ENCODE measurements at regions not wholly inside any gene's neighbourhood (a gene's known extent, or its start where the extent isn't known, plus 50 kb on each side); places are given as distances from the start of the nearest gene placed in this dataset.
A peak's percentile ranks its signal among the peaks of the same experiment; 100 is the strongest.

DNA sequence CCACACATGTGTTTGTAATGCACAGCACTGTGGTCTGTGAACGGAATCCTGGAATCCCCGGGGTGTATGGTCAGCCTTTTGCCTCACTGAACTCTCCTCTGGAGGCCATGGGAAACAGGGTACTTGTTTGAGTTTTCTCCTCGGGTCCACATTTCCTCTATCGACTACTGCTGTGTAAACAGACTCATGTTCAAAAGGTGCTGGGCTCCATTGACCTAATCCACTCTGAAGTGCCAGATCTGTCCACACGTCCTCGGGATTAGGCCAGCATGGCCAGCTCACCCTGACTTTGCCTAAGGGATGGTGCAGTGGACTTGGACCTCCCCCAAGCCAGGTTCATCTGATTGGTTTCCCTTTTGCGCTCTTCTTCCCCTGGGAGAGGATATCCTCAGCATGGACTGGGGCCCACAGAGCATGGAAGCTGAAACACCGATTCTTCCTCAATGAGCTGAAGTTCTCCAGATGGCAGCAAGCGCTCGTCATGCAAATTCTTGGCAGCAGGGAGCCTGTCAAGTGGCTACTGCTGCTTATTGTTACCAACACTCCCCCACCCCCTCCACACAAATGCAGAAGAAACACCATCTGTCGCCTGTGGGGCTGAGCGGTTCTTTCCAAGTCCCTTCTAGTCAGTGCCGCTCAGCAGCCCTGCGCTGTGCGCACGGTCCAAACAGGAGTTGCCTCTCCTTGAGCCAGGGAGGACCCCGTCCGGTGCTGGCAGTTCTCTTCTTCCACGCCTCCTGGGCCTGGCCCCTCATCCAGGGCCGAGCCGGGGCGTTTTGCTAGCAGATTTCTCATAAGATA is 292.6 kb upstream of the MARCKS start:
- DNase-seq (ENCODE audit: low spot score) = peak; percentile 88

DNA sequence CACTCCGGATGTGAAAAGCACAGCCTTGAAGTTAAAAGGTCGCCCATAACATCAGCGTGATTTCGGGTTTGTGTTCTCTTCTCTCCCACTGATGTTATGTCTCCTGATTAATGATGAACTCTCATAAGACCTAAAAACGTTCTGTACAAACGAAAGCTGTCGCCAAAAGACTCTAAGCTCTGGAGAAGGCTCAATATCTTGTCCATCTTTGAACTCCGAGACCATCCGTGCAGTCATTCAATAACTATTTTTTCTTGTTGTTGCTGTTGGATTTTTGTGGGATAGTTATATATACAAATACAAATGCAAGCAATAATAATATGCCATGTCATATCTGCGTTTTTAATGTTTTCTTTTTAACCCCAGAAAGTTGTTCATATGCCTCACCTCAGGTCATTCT is 291.8 kb upstream of the MARCKS start:
- DNase-seq (ENCODE audit: low spot score) = no peak

DNA sequence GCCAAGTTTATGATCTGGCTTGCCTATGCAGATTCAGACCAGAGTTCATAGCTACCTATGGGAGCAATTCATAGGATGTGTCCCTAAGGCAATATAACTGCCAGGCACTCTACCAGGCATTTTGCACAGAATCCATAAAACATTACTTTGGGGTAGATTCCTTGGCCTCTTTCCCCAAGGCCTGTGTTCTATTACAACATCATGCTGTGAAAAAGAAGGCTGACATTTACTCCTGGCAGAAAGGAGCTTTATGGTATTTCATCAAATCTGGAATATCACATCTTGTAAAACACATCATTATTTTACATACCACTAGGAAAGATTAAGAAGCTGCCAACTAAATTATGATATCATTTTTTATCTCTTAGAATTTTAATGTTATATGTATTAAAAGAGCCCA is 287.0 kb upstream of the MARCKS start:
- no peak for DNase-seq (ENCODE audit: low spot score)

DNA sequence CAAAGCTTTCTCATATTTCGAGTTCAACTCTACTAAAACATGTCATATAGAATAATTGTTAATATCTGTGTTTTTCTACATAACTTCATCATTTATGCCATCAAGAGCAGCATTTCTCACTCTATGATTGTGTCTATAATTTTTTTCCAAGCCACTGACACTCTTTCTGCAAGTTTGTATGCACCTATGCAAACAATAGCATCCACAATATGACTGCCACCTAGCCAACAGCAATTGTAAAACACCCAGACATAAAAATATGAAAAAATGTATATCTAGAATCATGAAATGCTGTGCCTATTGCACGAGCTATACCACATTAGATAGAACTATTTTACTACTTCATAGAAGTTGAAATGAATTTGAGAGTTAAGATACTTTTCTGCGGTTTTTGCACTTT is 286.5 kb upstream of the MARCKS start:
- DNase-seq (ENCODE audit: low spot score) = no peak

DNA sequence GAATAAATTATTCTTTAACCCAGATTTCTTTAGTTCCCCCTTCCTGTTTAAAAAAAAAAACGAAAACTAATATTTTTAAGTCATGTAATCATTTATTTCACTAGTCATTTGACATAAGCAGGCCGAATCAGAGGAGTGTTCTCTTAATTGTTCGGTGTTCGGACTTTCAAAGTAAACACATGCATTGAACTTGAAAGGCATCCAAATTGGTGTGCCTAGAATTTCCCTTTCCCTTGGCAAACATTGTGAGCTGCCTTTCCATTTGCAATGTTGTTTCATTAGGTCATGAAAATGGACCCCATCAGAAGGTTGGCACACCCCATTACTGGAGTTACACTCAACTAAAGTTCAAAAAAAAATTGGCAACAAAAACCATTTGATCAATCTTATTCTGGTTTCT is 283.0 kb upstream of the MARCKS start:
- no peak for DNase-seq (ENCODE audit: low spot score)

DNA sequence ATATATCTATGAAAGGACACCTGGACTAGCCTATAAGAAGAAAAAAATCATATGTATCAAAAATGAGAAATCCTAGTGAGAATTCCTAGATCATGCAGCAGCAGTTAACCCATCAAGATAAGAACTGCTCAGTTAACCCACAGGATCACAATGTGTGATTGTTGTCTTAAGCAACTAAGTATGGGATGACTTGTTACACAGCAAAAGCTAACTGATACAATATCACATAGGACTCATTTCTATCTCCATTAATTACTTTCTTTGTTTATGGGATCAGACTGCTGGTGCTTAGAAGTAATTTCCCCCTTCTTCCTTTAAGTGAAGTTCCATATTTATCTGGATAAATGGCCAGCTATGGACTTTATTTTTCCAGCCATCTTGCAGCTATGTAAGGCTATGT is 280.8 kb upstream of the MARCKS start:
- DNase-seq (ENCODE audit: low spot score) = no peak

DNA sequence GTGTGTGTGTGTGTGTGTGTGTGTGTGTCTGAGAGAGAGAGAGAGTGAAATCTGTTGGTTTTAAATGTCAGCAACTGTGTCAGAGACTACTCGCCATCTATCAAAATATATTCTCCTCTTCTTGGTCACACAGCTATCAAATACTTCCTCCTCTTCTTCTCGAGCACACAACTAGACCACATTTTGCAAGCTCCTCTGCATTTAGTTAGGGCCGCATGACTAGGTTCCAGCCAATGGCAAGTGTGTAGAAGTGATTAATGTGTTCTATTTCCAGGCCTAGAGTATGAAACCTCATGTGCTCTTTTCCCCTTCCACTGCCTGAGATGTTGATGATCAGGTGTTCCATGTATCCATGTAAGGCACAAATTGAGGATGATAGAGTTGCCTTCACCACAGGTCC is 278.5 kb upstream of the MARCKS start:
- no peak for DNase-seq (ENCODE audit: low spot score)

DNA sequence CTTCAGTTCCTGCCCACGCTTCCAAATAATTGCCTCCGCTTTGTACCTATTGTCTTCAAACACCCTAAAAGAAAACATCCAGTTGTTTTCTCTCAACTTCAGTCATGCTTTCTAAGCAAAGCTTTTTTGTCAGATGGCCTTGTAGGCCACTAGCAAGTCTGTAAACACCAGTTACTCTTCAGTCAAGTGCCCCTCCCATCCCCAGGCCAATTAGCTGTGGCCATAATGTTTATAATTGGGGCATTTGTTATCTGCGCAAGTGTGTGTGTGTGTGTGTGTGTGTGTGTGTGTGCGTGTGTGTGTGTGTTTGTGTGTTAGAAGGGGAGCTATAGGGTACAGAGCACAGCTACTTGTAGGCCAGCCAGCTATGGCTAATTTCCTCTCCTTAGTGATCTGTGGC is 272.4 kb upstream of the MARCKS start:
- DNase-seq (ENCODE audit: low spot score) = no peak

DNA sequence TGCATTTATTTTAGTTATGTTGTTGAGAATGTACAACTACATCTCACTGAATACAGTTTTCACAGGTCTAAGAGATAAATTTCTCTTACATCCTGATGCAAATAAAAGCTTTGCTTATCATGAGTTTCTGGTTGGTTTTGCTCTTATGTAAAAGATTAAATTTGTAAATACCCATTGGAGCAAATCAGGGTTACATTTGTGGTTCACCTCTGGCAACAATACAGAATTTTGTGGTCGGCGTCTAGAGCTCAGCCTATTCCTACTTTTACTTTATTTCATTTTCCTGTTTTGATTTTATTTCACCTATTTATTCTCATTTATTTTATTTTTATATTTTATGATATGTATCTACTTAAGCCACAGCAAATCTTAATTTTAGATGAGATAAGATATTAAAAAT is 271.9 kb upstream of the MARCKS start:
- no peak for DNase-seq (ENCODE audit: low spot score)

DNA sequence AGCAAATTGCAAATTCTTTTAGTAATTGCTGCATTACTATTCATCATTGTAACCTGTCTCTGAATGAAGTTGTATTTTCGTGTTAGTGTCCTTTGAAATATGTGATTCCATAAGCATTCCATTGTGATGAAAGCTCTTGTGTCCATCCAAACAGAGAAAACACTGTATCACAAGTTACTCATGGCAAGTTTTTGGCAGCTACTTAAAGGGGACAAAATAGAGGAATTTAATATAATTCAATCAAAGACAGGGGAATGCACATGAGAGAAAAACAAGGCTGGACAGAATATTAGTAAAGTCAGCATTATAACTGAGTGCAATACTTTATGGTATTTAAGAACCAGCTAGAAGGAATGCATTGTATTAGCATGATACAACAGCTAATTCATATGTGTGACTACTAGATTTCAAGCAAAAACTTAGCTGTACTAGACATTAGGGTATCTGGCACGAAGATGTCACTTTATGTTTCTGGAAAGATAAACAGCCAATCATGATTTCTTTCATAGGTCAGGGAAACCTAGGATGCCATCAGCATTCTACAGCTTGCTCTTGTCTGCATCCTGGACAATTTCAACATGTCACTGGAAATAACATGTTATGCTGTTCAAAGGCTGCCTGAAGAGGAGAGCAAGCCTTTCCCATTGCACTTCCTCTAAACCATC is 270.6 kb upstream of the MARCKS start:
- no peak for DNase-seq (ENCODE audit: low spot score)

DNA sequence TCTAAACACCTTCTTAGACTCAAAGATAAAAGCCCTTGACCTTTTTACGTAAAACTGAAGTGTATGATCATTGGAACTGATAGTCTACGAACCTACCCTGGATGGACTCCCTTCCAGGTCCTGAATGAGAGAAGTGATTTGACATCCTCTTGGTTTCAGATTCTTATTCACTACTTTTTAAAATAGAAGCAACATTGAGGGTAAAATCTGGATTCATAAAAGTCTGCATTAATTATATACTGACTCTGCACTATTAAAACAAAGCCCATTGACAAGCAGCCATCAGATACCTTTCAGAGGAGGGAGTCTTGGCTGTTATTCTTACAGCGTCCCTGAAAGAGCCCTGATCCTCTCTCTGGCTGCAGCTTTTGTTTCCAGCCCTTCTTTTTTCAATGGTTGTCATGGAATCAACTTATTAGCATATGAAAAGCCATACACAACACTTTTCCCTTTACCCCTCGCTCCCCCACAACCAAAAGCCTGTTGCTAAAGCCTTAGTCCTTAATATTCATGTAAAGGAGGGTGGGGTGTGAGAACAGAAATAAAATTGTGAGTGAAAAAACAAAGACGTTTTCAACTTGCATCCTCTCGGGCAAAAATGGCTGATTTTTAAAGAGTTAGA is 270.0 kb upstream of the MARCKS start:
- DNase-seq (ENCODE audit: low spot score) = no peak

DNA sequence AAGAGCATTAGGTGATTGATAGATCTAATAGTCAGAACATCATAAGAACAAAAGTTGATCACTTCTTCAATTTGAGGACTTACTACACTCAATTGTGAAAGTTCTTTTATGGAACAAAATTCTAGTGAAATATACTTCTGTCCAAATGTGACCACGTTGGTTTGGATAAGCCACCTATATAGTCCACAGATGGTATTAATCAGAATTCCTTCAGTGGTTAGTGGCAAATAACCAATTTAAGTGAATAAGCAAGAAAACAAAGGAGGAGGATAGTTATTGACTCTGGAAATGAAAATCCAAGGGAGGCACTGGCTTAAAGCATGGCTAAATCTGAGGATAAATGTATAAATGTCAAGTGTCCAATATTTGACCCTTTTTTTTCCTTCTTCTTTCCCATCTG is 268.5 kb upstream of the MARCKS start:
- DNase-seq (ENCODE audit: low spot score) = no peak

DNA sequence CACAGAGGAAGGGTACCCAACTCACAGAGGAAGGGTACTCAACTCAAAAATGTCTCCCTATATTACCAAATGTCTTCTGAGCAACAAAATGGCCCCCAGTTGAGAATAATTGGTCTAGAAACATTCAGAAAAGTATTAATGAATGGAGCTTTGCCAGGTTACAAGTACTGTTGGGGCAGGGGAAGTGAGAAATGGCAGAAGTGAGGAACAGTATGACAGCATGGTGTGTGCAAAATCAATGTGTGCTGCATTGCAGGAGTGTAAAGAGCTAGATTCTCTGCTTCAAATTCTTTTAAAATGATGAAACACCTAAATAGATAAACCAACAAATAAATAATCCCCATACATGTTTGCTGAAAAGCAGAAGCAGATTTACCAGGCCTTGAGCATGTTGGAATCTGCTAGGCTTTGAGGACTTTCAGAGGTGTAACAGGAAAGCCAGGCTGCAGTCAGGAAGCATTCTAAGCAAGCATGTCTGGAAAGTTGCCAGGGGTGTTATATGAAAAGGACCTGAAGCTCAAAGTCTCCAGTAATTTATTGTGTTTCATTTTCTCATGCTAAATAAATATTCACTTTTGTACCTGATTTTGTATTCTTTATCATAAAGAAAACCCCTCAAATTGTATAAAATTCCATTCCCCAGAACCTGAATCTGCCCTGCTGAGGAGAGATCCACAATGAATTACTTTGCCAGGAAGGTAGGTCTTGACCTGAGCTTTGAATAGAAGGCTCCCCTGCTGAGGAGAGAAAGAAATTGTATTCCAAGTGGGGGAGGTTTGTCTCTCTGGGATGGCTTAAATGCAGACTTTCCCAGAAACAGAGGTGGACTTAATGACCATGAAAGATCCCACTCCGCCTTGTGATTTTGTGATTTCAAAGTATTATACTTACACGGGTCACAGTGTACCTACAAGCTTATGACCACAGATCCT is 265.0 kb upstream of the MARCKS start:
- no peak for DNase-seq (ENCODE audit: low spot score)

DNA sequence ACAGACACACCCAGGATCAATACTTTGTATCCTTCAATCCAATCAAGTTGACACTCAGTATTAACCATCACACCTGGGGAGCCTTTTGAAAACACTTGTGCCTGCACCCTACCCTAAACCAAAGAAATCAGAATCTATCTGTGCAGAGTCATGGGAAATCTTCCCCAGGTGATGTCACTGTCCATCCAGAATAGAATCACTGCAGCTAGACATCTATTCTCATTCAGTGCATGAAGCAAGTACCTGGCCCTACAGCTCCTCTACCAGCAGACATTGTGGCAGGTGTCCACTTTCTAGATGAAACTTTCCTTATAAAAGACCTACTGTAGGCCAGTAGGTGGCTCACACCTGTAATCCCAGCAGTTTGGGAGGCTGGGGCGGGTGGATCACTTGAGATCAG is 262.4 kb upstream of the MARCKS start:
- DNase-seq (ENCODE audit: low spot score) = no peak

DNA sequence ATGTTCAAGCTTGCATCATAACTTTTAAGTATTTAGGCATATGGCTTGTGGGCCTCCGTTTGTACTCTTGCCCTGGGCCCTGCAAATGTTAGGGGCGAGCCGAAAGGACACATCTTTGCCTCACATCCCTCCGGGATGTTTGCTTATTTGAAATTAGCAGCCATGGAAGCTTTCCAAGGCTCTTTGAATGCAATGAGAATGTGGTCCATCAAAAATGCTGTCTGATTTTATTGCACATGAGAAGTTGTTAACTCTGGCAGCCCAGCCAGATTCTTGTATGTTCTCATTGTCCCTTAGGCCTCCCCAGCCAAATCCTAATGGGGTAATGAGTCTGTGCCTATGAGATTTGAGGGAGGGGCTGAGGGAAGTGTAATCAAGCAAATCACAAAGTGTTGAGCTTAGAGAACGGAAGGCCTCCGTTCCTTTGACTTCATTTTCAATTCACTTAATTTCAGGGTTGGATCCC is 261.2 kb upstream of the MARCKS start:
- DNase-seq (ENCODE audit: low spot score) = no peak

DNA sequence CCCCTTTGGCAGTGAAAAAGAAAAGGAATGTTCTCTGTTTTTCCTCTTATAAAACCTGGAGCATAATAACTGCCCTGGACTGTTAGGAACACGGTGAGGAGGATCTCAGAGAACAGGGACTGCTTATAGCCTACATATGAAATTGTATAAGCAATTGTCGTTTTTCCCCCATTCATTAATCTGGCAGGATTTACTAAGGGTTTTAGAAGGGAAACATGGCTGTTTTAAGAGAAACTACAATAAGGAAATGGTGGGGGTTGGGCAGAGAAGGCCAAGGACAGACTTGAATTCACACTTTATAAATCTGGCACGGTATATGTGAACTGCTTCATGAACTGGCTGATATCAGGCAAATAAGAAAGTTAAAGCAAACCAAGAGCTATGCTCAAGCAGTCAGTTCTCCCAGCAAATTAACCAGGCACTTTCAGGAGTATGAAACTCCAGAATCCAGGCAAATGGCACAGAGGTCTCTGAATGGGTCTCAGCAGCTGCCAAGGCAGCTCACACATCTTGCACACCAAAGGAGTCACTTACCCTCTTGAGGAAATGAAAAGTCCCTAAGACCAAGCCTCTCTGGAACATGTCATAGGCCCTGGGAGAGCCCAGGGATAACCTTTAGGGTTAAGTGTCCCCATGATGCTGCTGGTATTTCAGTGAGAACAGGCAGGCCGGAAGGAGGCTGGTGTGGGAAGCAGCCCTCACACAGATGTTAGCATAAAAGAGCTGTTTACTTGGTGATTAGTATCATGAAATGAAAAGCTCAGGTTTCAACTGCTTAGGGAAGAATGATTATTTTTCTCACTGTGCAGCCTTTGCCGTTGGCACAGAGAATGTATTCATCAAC is 260.5 kb upstream of the MARCKS start:
- no peak for DNase-seq (ENCODE audit: low spot score)

DNA sequence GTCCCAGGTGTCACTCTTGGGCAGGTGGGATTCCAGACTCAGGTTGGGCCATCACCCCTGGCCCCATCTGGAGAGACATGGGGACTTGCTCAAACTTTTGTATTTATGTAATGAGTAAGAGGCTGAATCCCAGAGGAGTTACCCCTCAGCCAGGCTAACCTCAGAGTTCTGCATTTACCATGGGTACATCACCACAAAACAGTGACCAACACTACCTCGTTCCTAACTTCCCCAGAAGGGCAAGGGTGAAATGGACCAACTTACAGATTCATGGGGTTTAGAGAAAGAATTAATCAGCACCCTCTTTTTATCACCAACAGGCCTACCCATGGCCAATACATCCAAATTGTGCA is 259.9 kb upstream of the MARCKS start:
- no peak for DNase-seq (ENCODE audit: low spot score)

DNA sequence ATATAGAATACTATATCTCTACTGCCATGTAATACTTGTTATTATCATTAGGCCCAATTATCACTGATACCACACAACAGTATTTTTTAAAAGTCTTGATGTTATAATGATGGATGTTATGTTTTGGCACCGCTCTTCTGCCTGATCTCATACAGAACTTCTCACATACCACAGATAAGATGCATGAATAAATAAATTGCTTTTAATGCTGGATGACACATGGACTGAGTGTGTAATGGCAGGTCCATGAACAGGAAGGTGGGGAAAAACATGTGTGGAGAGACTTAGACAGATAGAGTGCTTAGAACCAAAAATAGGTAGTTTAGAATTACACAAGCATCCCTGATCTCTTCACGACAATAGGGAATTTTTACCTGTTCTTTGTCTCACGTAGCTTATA is 258.4 kb upstream of the MARCKS start:
- no peak for DNase-seq (ENCODE audit: low spot score)

DNA sequence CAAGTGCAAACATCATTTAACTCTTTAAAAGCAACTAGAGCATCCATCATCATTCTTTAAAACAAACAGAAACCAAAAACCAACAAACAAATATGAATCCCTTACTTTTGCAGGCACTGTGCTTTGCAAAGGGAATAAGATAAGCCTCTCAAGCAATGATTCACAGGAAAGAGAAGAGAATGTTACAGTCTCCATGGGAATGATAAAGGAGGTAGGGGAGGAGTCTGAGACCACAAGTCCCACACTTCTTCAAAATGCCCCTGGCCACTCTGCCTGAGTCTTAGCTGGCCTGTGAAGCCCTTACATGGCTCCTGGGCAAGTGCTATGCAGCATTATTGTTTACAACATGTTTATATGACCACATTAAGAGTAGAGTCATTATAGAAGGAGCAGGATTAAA is 257.7 kb upstream of the MARCKS start:
- DNase-seq (ENCODE audit: low spot score) = no peak

DNA sequence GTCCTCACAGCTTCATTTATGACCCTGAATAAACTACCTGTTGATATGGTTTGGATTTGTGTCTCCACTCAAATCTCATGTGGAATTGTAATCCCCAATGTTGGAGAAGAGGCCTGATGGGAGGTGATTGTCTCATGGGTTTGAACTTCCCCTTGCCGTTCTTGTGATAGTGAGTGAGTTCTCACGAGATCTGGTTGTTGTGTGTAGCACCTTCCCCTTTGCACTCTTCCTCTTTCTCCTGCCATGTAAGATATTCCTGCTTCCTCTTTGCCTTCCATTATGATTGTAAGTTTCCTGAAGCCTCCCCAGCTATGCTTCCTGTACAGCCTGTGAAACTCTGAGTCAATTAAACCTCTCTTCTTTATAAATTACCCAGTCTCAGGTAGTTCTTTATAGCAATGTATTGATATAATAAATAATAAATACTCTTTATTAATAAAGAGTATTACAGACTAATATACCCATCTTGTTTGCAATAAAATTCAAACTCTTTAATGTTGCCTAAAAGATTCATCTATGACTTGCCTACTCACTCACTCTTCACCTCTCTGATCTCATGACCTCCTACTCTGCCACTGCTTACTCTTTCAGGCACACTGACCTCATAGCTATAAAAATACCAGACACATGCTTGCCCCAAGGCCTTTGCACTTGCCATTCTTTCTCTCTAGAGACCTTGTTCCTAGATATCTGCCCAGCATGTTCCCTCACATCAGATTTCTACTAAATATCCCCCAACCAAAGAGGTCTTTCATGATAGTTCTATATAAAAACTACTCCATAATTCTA is 256.4 kb upstream of the MARCKS start:
- DNase-seq (ENCODE audit: low spot score) = no peak
